ENCODE measurements at regions not wholly inside any gene's neighbourhood (a gene's known extent, or its start where the extent isn't known, plus 50 kb on each side); places are given as distances from the start of the nearest gene placed in this dataset.

GRCh38 chr1:60234776-60235175 is 161.2 kb upstream of the C1orf87 start:
- TF ChIP-seq CTCF (IDR thresholded peaks at IDR 0.05) (no peak), POLR2AphosphoS5 (IDR thresholded peaks at IDR 0.05) (no peak)

Measured in breast epithelium (tissue), 3 donors.